ENCODE measurements at regions not wholly inside any gene's neighbourhood (a gene's known extent, or its start where the extent isn't known, plus 50 kb on each side); places are given as distances from the start of the nearest gene placed in this dataset.

DNA sequence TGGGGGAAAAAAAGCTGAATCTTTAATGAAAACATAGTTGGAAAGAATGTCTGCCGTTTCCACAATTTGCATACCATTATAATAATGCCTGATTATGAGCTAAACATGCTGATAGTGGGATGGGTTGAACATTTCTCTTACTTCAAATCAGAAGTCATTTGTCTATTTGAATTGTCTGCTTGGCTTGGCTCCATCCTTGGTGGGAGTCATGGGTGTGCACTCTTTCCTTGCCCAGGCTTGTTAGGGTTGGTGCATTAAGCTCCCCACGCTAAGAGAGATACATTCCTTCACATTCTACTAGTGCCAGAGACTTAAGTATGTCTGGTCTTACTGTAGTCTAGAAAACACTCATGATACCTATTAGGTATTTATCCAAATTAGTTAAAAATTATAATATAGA is 121.4 kb upstream of the RARB start:
- no peaks in the 10 kb centered on the region for H3K9me1 ChIP-seq (ENCODE audit: control insufficient read depth, insufficient read depth, low read length)
- H3K4me1 ChIP-seq (replicated peaks in 1 of 2; ENCODE audit: control insufficient read depth in 2 of 2, insufficient read depth in 2 of 2, low read length in 2 of 2): no peaks in the 10 kb centered on the region
- DNase-seq (ENCODE audit: extremely low read depth in 1 of 4, low spot score in 3 of 4): no peak
- no peak for FAIRE-seq
- no peaks in the 10 kb centered on the region for H3K9me3 ChIP-seq (replicated peaks; ENCODE audit: control insufficient read depth, insufficient read depth, low read depth, low read length)
- 0% methylated on average over 2 of the region's 2 CpGs for WGBS (ENCODE audit: insufficient coverage, low coverage, missing lambda C conversion rate)
- no peak overlapping the region for H3K27ac ChIP-seq (ENCODE audit: extremely low read depth, low read depth, low read length)
- in situ Hi-C loops (cut with MboI) (no loop called here), intact Hi-C loops (cut with micrococcal nuclease) (no loop called here)
- H3K9ac ChIP-seq (ENCODE audit: insufficient read depth in 1 of 2, low read depth in 2 of 2, low read length in 2 of 2): no peak overlapping the region
- H4K20me1 ChIP-seq (replicated peaks; ENCODE audit: control insufficient read depth, insufficient read depth, low read length): no peaks in the 10 kb centered on the region
- H3K36me3 ChIP-seq (ENCODE audit: control insufficient read depth, insufficient read depth, low read length): no peaks in the 10 kb centered on the region
- ChIA-PET CTCF (ENCODE audit: low intra/inter-chr PET ratio) (no interaction called here), POLR2A (no interaction called here)
- no peak overlapping the region for H2AFZ ChIP-seq (ENCODE audit: low read depth, low read length)
- H3K4me3 ChIP-seq: no peak overlapping the region
- H3K27me3 ChIP-seq (ENCODE audit: control insufficient read depth in 2 of 2, insufficient read depth in 2 of 2, low read length in 2 of 2): no peaks in the 10 kb centered on the region
- ATAC-seq: no peak
- no peak overlapping the region for H3K4me2 ChIP-seq (ENCODE audit: insufficient read depth, low read length)
- TF ChIP-seq SLC30A9 (CRISPR knock-in tag; IDR thresholded peaks at IDR 0.05) (no peak), KLF16 (IDR thresholded peaks at IDR 0.05) (no peak), MAX (CRISPR knock-in tag; IDR thresholded peaks at IDR 0.05) (no peak), RERE (CRISPR knock-in tag; IDR thresholded peaks at IDR 0.05; ENCODE audit: borderline replicate concordance) (no peak), CLOCK (CRISPR knock-in tag; IDR thresholded peaks at IDR 0.05; ENCODE audit: borderline replicate concordance) (no peak), SIX5 (IDR thresholded peaks at IDR 0.05; ENCODE audit: borderline replicate concordance in 1 of 2, insufficient read depth in 1 of 2, low read depth in 1 of 2, low read length in 2 of 2) (no peak), ZNF551 (CRISPR knock-in tag; IDR thresholded peaks at IDR 0.05) (no peak), SMAD2 (IDR thresholded peaks at IDR 0.05; ENCODE audit: low read depth, low read length) (no peak), EHMT2 (IDR thresholded peaks at IDR 0.05) (no peak), SMARCC2 (IDR thresholded peaks at IDR 0.05; ENCODE audit: low read depth) (no peak), BCOR (IDR thresholded peaks at IDR 0.05) (no peak), ZNF165 (CRISPR knock-in tag; IDR thresholded peaks at IDR 0.05; ENCODE audit: borderline replicate concordance) (no peak), TEAD4 (IDR thresholded peaks at IDR 0.05; ENCODE audit: low read length) (no peak), TEAD4 (CRISPR knock-in tag; IDR thresholded peaks at IDR 0.05; ENCODE audit: borderline replicate concordance) (no peak)
- no TSS peak for BruUV-seq (replicated peaks)
- H3K79me2 ChIP-seq (ENCODE audit: control insufficient read depth, insufficient read depth, low read length): no peaks in the 10 kb centered on the region

Measured in K562 (cell line).